Vagina (tissue), 2 donors: ENCODE measurements at regions not wholly inside any gene's neighbourhood (a gene's known extent, or its start where the extent isn't known, plus 50 kb on each side); places are given as distances from the start of the nearest gene placed in this dataset.

Source experiments
- DNase-seq, 2 donors: peaks; one replicate each; pipeline ENCODE4 v3.0.0-alpha.2; 2017; ENCODE audit errors: extremely low spot score in 2 of 2
- H3K27ac ChIP-seq: fragments of 200-600 bp; sonication (generic); one replicate; pipeline ENCODE4 v1.5.1; 2019
- H3K27me3 ChIP-seq: fragments of 200-600 bp; sonication (generic); one replicate; pipeline ENCODE4 v1.5.1; 2019
- H3K36me3 ChIP-seq, 2 donors: fragments of 200-600 bp; sonication (generic); one replicate each; pipeline ENCODE4 v1.5.1; 2017 to 2019
- H3K4me1 ChIP-seq: fragments of 200-600 bp; sonication (generic); one replicate; pipeline ENCODE4 v1.5.1; 2019
- H3K4me3 ChIP-seq, 2 donors: fragments of 200-600 bp; sonication (generic); 1 replicate in 1 of 2; 2 replicates in 1 of 2; pipeline ENCODE4 v1.5.1; 2016 to 2019
- H3K9me3 ChIP-seq: fragments of 200-600 bp; sonication (generic); one replicate; pipeline ENCODE4 v1.5.1; 2019
- POLR2A ChIP-seq, 2 donors: fragments of 450-650 bp; IDR thresholded peaks; one replicate each; pipeline ENCODE4 v1.6.1; 2017; ENCODE audit warnings: antibody characterized with exemption in 2 of 2, mild to moderate bottlenecking in 2 of 2, moderate library complexity in 2 of 2
- POLR2AphosphoS5 ChIP-seq, 2 donors: sonication (generic); formaldehyde crosslinking; IDR thresholded peaks; one replicate each; pipeline ENCODE4 v1.9.0; 2017; ENCODE audit warnings: antibody characterized with exemption in 2 of 2, mild to moderate bottlenecking in 2 of 2, low read depth in 1 of 2; ENCODE audit not compliant: insufficient read depth in 1 of 2
- intact Hi-C: fragments of 100-400 bp; cut with DNase I; formaldehyde crosslinking; loops from one replicate; pipeline ENCODE4 v1.15.1; 2023
- TF ChIP-seq, protein P1 (sequence below), 3 experiments: fragments of 450-650 bp in 2 of 3; fragments of 200-600 bp in 1 of 3; sonication (generic) in 1 of 3; IDR thresholded peaks; one replicate each; pipeline ENCODE4 v1.5.1; 2017 to 2019; ENCODE audit warnings: antibody characterized with exemption in 3 of 3, mild to moderate bottlenecking in 2 of 3, moderate library complexity in 2 of 3

DNA sequence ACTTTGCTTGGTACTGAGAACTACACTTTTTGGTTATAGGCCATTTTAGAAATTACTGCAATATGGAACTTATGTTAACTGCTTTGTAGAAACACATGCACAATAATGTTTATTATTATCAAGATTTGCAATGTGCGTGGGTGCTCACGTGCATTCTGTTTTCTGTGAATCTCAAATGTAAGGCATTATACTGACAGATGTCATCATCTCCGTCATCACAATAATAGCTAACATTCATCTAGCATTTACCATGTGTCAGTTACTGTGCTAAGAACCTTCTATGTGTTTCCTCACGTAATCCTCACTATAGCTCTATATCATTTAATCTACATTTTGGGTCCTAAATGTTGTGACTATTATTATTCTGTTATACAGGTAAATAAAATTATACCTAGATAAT lies 1214.8 kb upstream of the ADGRL4 start:
- no peaks in the 10 kb centered on the region for H3K36me3 ChIP-seq
- DNase-seq: no peak
- H3K4me3 ChIP-seq: no peak overlapping the region
- no peaks in the 10 kb centered on the region for H3K4me1 ChIP-seq
- H3K27me3 ChIP-seq: no peaks in the 10 kb centered on the region
- no peak overlapping the region for H3K27ac ChIP-seq
- TF ChIP-seq, protein P1, sequence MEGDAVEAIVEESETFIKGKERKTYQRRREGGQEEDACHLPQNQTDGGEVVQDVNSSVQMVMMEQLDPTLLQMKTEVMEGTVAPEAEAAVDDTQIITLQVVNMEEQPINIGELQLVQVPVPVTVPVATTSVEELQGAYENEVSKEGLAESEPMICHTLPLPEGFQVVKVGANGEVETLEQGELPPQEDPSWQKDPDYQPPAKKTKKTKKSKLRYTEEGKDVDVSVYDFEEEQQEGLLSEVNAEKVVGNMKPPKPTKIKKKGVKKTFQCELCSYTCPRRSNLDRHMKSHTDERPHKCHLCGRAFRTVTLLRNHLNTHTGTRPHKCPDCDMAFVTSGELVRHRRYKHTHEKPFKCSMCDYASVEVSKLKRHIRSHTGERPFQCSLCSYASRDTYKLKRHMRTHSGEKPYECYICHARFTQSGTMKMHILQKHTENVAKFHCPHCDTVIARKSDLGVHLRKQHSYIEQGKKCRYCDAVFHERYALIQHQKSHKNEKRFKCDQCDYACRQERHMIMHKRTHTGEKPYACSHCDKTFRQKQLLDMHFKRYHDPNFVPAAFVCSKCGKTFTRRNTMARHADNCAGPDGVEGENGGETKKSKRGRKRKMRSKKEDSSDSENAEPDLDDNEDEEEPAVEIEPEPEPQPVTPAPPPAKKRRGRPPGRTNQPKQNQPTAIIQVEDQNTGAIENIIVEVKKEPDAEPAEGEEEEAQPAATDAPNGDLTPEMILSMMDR (IDR thresholded peaks at IDR 0.05): no peak
- TF ChIP-seq POLR2AphosphoS5 (IDR thresholded peaks at IDR 0.05; ENCODE audit: insufficient read depth in 1 of 2, low read depth in 1 of 2) (no peak), POLR2A (IDR thresholded peaks at IDR 0.05) (no peak)
- H3K9me3 ChIP-seq: no peaks in the 10 kb centered on the region
- intact Hi-C loops: no loop called here

DNA sequence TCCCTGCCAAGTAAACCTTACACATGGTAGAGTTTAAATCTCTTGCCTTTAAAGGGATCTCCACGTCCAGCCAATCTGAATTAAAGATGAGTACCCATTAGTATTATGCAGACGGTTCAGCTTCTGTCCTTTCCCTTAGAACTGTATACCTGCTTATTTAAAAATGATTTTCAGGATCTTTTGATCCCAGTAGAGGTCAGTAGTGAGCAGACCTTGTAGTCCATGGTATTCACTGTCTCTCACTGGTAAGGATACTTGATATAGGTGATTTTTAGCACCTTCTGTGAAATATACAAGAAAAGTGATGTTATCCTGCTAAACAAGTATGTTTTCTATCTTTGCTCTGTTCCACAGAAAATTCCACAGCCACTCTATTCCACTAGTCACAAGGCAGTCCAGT lies 1211.6 kb upstream of the ADGRL4 start:
- no peak for TF ChIP-seq POLR2A (IDR thresholded peaks at IDR 0.05)
- TF ChIP-seq, protein P1 (IDR thresholded peaks at IDR 0.05): no peak
- no peak for TF ChIP-seq POLR2AphosphoS5 (IDR thresholded peaks at IDR 0.05; ENCODE audit: insufficient read depth in 1 of 2, low read depth in 1 of 2)

DNA sequence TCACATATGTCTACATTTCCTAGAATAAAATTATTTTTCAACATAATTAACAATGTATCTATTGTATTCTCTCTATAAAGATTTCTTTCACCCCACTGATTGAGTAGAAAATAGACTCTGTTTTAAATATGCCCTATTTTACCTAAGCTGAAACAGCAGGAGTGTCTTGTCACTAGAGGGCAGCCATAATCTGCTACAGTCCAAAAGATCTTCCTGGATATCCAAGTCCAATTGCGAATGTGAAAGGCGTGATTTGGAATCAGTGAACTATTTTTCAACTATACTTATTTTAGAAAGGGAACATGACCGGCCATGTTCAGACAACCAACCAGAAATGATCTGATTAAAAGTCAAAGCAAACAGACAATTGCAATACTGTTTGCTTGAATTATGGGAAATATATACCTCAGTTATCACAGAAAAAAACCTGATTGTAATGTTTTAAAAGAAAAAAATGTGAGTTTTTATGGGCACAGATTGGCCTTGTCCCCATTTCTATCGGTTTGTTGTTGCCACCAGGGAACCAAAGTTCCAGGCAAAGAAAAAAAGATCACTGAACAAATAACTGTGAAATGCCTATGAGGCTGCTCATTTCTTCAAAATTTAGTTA lies 1211.0 kb upstream of the ADGRL4 start:
- TF ChIP-seq POLR2AphosphoS5 (IDR thresholded peaks at IDR 0.05; ENCODE audit: insufficient read depth in 1 of 2, low read depth in 1 of 2) (no peak), POLR2A (IDR thresholded peaks at IDR 0.05) (no peak)
- TF ChIP-seq, protein P1 (IDR thresholded peaks at IDR 0.05): peak in 1 of 3 experiments; percentile 13
- Histone ChIP-seq H3K4me3 (no peak overlapping the region), H3K27me3 (no peaks in the 10 kb centered on the region), H3K9me3 (no peaks in the 10 kb centered on the region), H3K4me1 (no peaks in the 10 kb centered on the region), H3K27ac (no peak overlapping the region), H3K36me3 (no peaks in the 10 kb centered on the region)
- intact Hi-C loops: no loop called here
- DNase-seq: no peak

More for the DNA sequence above, 1211.6 kb upstream of the ADGRL4 start:
- H3K4me3 ChIP-seq: no peak overlapping the region
- no peaks in the 10 kb centered on the region for H3K4me1 ChIP-seq
- intact Hi-C loops: no loop called here
- H3K9me3 ChIP-seq: no peaks in the 10 kb centered on the region
- no peaks in the 10 kb centered on the region for H3K36me3 ChIP-seq
- no peaks in the 10 kb centered on the region for H3K27me3 ChIP-seq
- DNase-seq: no peak
- no peak overlapping the region for H3K27ac ChIP-seq

DNA sequence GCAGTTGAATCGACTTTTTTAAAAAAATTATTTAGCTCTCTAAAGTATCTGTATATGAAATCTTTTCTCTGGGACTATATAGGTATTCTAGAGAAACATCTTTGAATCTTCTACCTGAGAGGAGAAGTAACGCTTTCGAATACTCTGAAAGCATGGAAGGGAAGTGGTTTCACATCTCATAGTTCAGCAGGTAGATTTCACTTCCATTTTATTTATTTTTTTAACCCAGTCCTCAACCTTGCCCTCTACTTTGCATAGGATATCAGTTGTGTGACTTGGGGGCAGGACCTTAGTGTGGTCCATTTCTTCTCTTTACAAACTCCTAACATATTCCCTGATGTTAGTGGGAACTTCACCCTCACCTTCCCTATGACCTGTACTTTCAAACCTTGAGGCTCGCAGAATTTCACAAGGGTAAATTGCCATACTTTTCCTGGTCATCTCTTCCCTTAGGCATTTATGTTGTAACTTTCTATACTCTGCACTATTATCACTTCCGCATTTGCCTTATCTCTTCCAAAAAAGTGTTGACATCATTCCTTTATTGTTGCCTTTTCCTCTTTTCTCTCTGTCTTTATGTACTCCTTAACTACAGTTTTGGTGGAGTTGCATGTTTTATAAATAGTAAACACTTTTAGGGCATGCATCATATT lies 1208.5 kb upstream of the ADGRL4 start:
- H3K27me3 ChIP-seq: no peaks in the 10 kb centered on the region
- H3K4me1 ChIP-seq: no peaks in the 10 kb centered on the region
- no peaks in the 10 kb centered on the region for H3K9me3 ChIP-seq
- no peak for TF ChIP-seq POLR2A (IDR thresholded peaks at IDR 0.05)
- TF ChIP-seq POLR2AphosphoS5 (IDR thresholded peaks at IDR 0.05; ENCODE audit: insufficient read depth in 1 of 2, low read depth in 1 of 2): no peak
- TF ChIP-seq, protein P1 (IDR thresholded peaks at IDR 0.05): no peak
- no peaks in the 10 kb centered on the region for H3K36me3 ChIP-seq
- H3K27ac ChIP-seq: no peak overlapping the region
- no peak for DNase-seq
- H3K4me3 ChIP-seq: no peak overlapping the region
- intact Hi-C loops: no loop called here

DNA sequence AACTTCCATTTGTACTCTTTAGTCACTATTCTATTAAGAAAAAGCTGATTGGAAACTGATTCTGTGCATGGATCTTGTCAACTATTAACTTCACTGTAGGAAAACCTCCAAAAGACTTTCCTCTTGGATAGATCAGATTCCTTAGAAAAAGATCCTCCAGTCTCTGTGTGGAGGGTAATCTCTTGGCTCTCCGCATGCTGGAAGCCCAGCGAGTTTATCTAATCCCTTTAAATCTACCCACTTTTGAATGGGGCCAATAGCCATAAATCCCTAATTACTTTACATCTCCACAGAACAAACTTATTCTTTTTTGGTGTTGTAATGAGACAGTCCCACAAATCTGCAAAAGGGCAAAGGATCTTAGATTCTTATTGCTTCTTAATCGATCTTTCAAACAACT lies 1206.4 kb upstream of the ADGRL4 start:
- Histone ChIP-seq H3K36me3 (no peaks in the 10 kb centered on the region), H3K27me3 (no peaks in the 10 kb centered on the region), H3K4me3 (no peak overlapping the region), H3K9me3 (no peaks in the 10 kb centered on the region), H3K4me1 (no peaks in the 10 kb centered on the region), H3K27ac (no peak overlapping the region)
- TF ChIP-seq, protein P1 (IDR thresholded peaks at IDR 0.05): no peak
- no peak for TF ChIP-seq POLR2A (IDR thresholded peaks at IDR 0.05)
- no peak for DNase-seq
- intact Hi-C loops: no loop called here
